Osteoblast (primary cell): ENCODE measurements at regions not wholly inside any gene's neighbourhood (a gene's known extent, or its start where the extent isn't known, plus 50 kb on each side); places are given as distances from the start of the nearest gene placed in this dataset.
A peak's percentile ranks its signal among the peaks of the same experiment; 100 is the strongest.

ENCODE experiments used
- DNase-seq: peaks from one replicate; pipeline ENCODE4 v3.0.0; 2011; ENCODE audit warnings: low spot score, mixed read lengths; ENCODE audit not compliant: insufficient read length; ENCODE audit errors: missing footprints
- H2AFZ ChIP-seq: 2 replicates; pipeline ENCODE4 v1.6.0; 2011; ENCODE audit warnings: mild to moderate bottlenecking, low read length
- H3K27ac ChIP-seq: 2 replicates; pipeline ENCODE4 v1.5.1; 2011; ENCODE audit warnings: mild to moderate bottlenecking, low read depth, low read length, moderate library complexity
- H3K27me3 ChIP-seq: 2 replicates; pipeline ENCODE4 v1.6.0; 2012; ENCODE audit warnings: mild to moderate bottlenecking, control low read depth, inconsistent platforms, low read length, moderate library complexity; ENCODE audit not compliant: insufficient read depth
- H3K36me3 ChIP-seq: 2 replicates; pipeline ENCODE4 v1.5.1; 2011; ENCODE audit warnings: mild to moderate bottlenecking, low read length, control low read depth, moderate library complexity; ENCODE audit not compliant: insufficient read depth
- H3K4me1 ChIP-seq: 2 replicates; pipeline ENCODE4 v1.5.1; 2011; ENCODE audit warnings: mild to moderate bottlenecking, low read length, control low read depth, moderate library complexity; ENCODE audit not compliant: insufficient read depth
- H3K4me2 ChIP-seq: 2 replicates; pipeline ENCODE4 v1.6.0; 2011; ENCODE audit warnings: mild to moderate bottlenecking, low read length; ENCODE audit not compliant: insufficient read depth
- H3K4me3 ChIP-seq: fragments of 200-600 bp; sonication (generic); 3 replicates; pipeline ENCODE4 v1.5.1; 2012; ENCODE audit warnings: mild to moderate bottlenecking, low read length, inconsistent platforms; ENCODE audit not compliant: insufficient read depth
- H3K79me2 ChIP-seq: 2 replicates; pipeline ENCODE4 v1.6.0; 2012; ENCODE audit warnings: mild to moderate bottlenecking, low read length, control low read depth, inconsistent platforms; ENCODE audit not compliant: insufficient read depth
- H3K9me3 ChIP-seq: 2 replicates; pipeline ENCODE4 v1.5.1; 2011; ENCODE audit warnings: low read depth, low read length, control low read depth
- H4K20me1 ChIP-seq: 2 replicates; pipeline ENCODE4 v1.6.0; 2012; ENCODE audit warnings: mild to moderate bottlenecking, low read length, control low read depth; ENCODE audit not compliant: insufficient read depth
- TF ChIP-seq, protein P1 (sequence below): IDR thresholded peaks from 2 replicates; pipeline ENCODE4 v1.5.1; 2011; ENCODE audit warnings: mild to moderate bottlenecking, low read depth, low read length, moderate library complexity; ENCODE audit errors: extremely low read depth

DNA sequence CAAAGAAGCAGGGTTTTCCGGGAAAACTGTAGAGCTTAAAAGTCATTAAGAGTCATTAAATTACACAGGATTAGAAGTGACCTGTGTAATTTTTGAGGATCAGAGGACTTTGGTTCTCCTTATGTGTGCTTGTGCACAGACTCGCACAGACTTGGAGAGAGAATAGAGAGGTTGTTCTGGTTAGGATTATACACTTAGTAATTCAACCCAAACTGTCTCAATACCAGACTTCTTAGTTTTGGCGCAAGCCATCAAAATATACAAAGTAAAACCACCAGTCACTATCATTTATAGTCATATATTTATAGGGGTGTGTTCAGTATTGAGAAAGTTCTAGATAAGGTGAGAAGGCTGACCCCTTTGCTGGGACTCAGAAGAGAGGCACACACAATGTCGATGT is 112.3 kb downstream of the HLX start:
- no peak for DNase-seq
- no peak overlapping the region for H3K4me2 ChIP-seq

DNA sequence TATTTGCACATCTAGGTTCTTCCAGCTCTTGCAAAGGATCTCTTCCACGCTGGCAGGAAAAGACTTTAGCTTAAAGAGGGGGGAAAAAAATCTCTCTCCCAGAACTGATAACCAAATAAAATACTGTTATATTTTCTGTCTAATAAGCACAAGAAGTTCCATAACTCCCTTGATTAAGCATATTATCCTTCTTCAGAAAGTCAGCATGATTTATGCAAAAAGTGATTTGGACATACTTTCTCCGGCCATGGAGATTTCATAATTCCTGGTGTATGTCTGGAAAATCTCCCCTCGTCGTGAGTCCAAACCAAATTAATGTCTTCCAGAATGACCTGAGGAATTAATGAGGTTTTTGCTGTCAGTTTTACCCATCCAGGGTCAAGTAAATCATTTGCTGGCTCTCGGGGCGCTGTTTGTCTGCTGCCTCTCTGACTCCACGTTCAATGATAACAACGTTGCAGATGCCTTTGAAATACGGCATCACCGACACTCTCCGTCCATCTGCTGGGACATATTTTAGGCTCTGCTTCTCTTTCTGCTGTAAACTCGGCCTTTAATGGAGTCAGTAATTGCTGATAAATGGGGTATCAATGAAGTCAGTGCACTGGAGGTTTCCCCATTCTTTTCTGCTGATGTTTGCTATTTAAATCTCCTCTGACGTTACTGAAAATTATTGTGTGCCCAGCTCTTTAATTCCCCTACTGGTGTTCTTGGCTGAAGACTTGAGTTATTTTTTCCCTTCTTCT is 112.9 kb downstream of the HLX start:
- TF ChIP-seq, protein P1, sequence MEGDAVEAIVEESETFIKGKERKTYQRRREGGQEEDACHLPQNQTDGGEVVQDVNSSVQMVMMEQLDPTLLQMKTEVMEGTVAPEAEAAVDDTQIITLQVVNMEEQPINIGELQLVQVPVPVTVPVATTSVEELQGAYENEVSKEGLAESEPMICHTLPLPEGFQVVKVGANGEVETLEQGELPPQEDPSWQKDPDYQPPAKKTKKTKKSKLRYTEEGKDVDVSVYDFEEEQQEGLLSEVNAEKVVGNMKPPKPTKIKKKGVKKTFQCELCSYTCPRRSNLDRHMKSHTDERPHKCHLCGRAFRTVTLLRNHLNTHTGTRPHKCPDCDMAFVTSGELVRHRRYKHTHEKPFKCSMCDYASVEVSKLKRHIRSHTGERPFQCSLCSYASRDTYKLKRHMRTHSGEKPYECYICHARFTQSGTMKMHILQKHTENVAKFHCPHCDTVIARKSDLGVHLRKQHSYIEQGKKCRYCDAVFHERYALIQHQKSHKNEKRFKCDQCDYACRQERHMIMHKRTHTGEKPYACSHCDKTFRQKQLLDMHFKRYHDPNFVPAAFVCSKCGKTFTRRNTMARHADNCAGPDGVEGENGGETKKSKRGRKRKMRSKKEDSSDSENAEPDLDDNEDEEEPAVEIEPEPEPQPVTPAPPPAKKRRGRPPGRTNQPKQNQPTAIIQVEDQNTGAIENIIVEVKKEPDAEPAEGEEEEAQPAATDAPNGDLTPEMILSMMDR, result no peak
- H3K27me3 ChIP-seq, result no peaks in the 10 kb centered on the region
- no peaks in the 10 kb centered on the region for H3K79me2 ChIP-seq
- peak overlapping the region; percentile 68 for H3K4me2 ChIP-seq
- no peaks in the 10 kb centered on the region for H3K9me3 ChIP-seq
- H2AFZ ChIP-seq, result peak overlapping the region; percentile 82
- DNase-seq, result peak; percentile 44
- H4K20me1 ChIP-seq, result no peaks in the 10 kb centered on the region
- no peaks in the 10 kb centered on the region for H3K36me3 ChIP-seq
- H3K4me3 ChIP-seq, result peak overlapping the region; percentile 59
- H3K27ac ChIP-seq, result no peak overlapping the region
- H3K4me1 ChIP-seq, result peaks cover 14% of the 10 kb centered on the region

More for the DNA sequence above, 112.3 kb downstream of the HLX start:
- H3K36me3 ChIP-seq, result no peaks in the 10 kb centered on the region
- no peaks in the 10 kb centered on the region for H4K20me1 ChIP-seq
- H3K79me2 ChIP-seq, result no peaks in the 10 kb centered on the region
- no peak overlapping the region for H3K4me3 ChIP-seq
- peaks cover 14% of the 10 kb centered on the region for H3K4me1 ChIP-seq
- no peaks in the 10 kb centered on the region for H3K9me3 ChIP-seq
- no peak overlapping the region for H2AFZ ChIP-seq
- no peaks in the 10 kb centered on the region for H3K27me3 ChIP-seq
- H3K27ac ChIP-seq, result no peak overlapping the region
- TF ChIP-seq, protein P1, result no peak

DNA sequence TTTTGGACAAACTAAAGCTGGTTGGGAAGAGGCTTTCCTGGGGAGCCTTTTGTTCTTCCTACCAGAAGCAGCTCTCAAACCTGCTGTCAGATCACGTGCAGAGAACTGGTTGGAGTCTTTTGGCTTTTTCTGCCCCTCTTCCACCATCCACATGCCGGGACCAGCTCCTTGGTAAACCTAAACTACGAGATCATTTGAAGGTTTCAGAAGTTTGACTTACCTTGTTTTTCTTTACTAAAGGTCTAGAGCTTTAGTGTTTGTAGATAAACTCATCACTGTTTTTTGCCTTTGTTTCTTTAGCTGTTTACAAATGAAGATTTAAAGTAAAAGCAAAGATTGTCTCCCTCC is 113.4 kb downstream of the HLX start:
- no peaks in the 10 kb centered on the region for H3K27me3 ChIP-seq
- no peaks in the 10 kb centered on the region for H4K20me1 ChIP-seq
- H2AFZ ChIP-seq, result peak overlapping the region; percentile 82
- H3K27ac ChIP-seq, result no peak overlapping the region
- no peaks in the 10 kb centered on the region for H3K79me2 ChIP-seq
- H3K4me2 ChIP-seq, result peak overlapping the region; percentile 68
- TF ChIP-seq, protein P1, result no peak
- peak overlapping the region; percentile 59 for H3K4me3 ChIP-seq
- H3K4me1 ChIP-seq, result peaks cover 14% of the 10 kb centered on the region
- no peaks in the 10 kb centered on the region for H3K36me3 ChIP-seq
- no peak for DNase-seq
- no peaks in the 10 kb centered on the region for H3K9me3 ChIP-seq

DNA sequence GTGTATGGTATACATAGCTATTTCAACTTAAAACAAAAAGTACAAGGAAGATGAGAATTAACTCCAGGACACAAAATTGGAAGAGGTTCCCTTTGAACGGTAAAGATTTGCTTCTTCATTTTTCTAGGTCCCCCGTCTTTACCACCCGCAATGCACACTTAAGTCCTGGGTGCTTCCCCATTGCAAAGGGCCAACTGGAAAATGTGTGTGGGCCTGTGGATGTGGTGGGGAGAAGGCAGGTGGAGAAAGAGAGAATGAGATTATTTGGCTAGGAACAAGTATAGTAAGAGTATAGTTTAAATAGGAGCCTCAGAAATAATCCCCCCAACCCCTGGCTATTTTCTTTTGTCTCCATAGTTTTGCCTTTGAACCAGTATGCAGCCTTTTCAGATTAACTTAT is 115.4 kb downstream of the HLX start:
- Histone ChIP-seq H3K27me3 (no peaks in the 10 kb centered on the region), H4K20me1 (no peaks in the 10 kb centered on the region), H3K27ac (no peak overlapping the region), H3K9me3 (no peaks in the 10 kb centered on the region), H3K4me2 (no peak overlapping the region), H3K79me2 (no peaks in the 10 kb centered on the region), H3K4me3 (no peak overlapping the region), H2AFZ (no peak overlapping the region), H3K4me1 (peaks cover 14% of the 10 kb centered on the region), H3K36me3 (no peaks in the 10 kb centered on the region)
- no peak for DNase-seq
- TF ChIP-seq, protein P1, result no peak
